H9 (cell line): ENCODE measurements at regions not wholly inside any gene's neighbourhood (a gene's known extent, or its start where the extent isn't known, plus 50 kb on each side); places are given as distances from the start of the nearest gene placed in this dataset.

Experiments used
- DNase-seq: peaks from one replicate; pipeline ENCODE4 v3.0.0-alpha.2; 2017
- H2AFZ ChIP-seq: one replicate; pipeline ENCODE4 v1.6.1; 2013; ENCODE audit warnings: mild to moderate bottlenecking, low read length, control low read depth, moderate library complexity
- H2AK5ac ChIP-seq: 2 replicates; pipeline ENCODE4 v1.6.1; 2013; ENCODE audit warnings: low read length, control low read depth, mixed read lengths; ENCODE audit not compliant: insufficient read length
- H2BK120ac ChIP-seq: one replicate; pipeline ENCODE4 v1.6.1; 2013; ENCODE audit warnings: low read depth, mild to moderate bottlenecking, low read length, control low read depth, inconsistent platforms; ENCODE audit not compliant: poor library complexity, severe bottlenecking
- H2BK12ac ChIP-seq: 2 replicates; pipeline ENCODE4 v1.6.1; 2013; ENCODE audit warnings: low read length, control low read depth, mixed read lengths, low read depth; ENCODE audit not compliant: insufficient read length
- H2BK15ac ChIP-seq: 2 replicates; pipeline ENCODE4 v1.6.1; 2013; ENCODE audit warnings: low read depth, low read length, control low read depth
- H2BK20ac ChIP-seq: one replicate; pipeline ENCODE4 v1.6.1; 2013; ENCODE audit warnings: low read depth, mild to moderate bottlenecking, low read length, control low read depth, inconsistent platforms; ENCODE audit not compliant: poor library complexity, severe bottlenecking
- H2BK5ac ChIP-seq: 2 replicates; pipeline ENCODE4 v1.6.1; 2013; ENCODE audit warnings: low read length, control low read depth, mixed read lengths; ENCODE audit not compliant: insufficient read length
- H3K14ac ChIP-seq: 2 replicates; pipeline ENCODE4 v1.6.1; 2013; ENCODE audit warnings: low read length, control low read depth; ENCODE audit not compliant: insufficient read depth
- H3K18ac ChIP-seq: 2 replicates; pipeline ENCODE4 v1.6.1; 2013; ENCODE audit warnings: low read depth, mild to moderate bottlenecking, mixed read lengths, low read length, control low read depth; ENCODE audit not compliant: insufficient read length
- H3K23ac ChIP-seq: 2 replicates; pipeline ENCODE4 v1.6.1; 2013; ENCODE audit warnings: low read length, control low read depth, mixed read lengths, low read depth; ENCODE audit not compliant: insufficient read length
- H3K23me2 ChIP-seq: 2 replicates; pipeline ENCODE4 v1.6.1; 2013; ENCODE audit warnings: low read depth, mild to moderate bottlenecking, mixed read lengths, low read length, control low read depth; ENCODE audit not compliant: insufficient read length, poor library complexity, severe bottlenecking
- H3K27ac ChIP-seq: 2 replicates; pipeline ENCODE4 v1.5.1; 2013; ENCODE audit warnings: low read length, control low read depth, mixed read lengths, low read depth; ENCODE audit not compliant: insufficient read length
- H3K27me3 ChIP-seq: 2 replicates; pipeline ENCODE4 v1.6.1; 2013; ENCODE audit warnings: low read length, control low read depth, inconsistent platforms; ENCODE audit not compliant: insufficient read depth
- H3K4ac ChIP-seq: 2 replicates; pipeline ENCODE4 v1.6.1; 2013; ENCODE audit warnings: low read depth, mild to moderate bottlenecking, control low read depth, inconsistent platforms, low read length, moderate library complexity
- H3K4me1 ChIP-seq: 2 replicates; pipeline ENCODE4 v1.6.1; 2013; ENCODE audit warnings: low read length, control low read depth, inconsistent platforms; ENCODE audit not compliant: insufficient read depth
- H3K4me2 ChIP-seq: 2 replicates; pipeline ENCODE4 v1.6.1; 2013; ENCODE audit warnings: low read length, control low read depth, mixed read lengths; ENCODE audit not compliant: insufficient read length, insufficient read depth
- H3K56ac ChIP-seq: 2 replicates; pipeline ENCODE4 v1.6.1; 2013; ENCODE audit warnings: low read depth, mild to moderate bottlenecking, mixed read lengths, low read length, control low read depth; ENCODE audit not compliant: insufficient read length
- H3K79me1 ChIP-seq: 2 replicates; pipeline ENCODE4 v1.6.1; 2013; ENCODE audit warnings: low read depth, mild to moderate bottlenecking, moderate library complexity, low read length, control low read depth, inconsistent platforms; ENCODE audit not compliant: insufficient read depth, poor library complexity, severe bottlenecking
- H3K79me2 ChIP-seq: 2 replicates; pipeline ENCODE4 v1.6.1; 2013; ENCODE audit warnings: low read length, control low read depth, inconsistent platforms; ENCODE audit not compliant: insufficient read depth
- H3K9ac ChIP-seq: 2 replicates; pipeline ENCODE4 v1.6.1; 2013; ENCODE audit warnings: low read length, control low read depth, mixed read lengths; ENCODE audit not compliant: insufficient read length; ENCODE audit errors: extremely low read depth
- H3K9me3 ChIP-seq: one replicate; pipeline ENCODE4 v1.6.1; 2013; ENCODE audit warnings: low read depth, low read length, inconsistent platforms; ENCODE audit not compliant: control insufficient read depth
- H3T11ph ChIP-seq: one replicate; pipeline ENCODE4 v1.6.1; 2013; ENCODE audit warnings: mild to moderate bottlenecking, low read length, control low read depth, inconsistent platforms
- H4K20me1 ChIP-seq: one replicate; pipeline ENCODE4 v1.6.1; 2013; ENCODE audit not compliant: control insufficient read depth, insufficient read length, insufficient read depth
- H4K5ac ChIP-seq: 2 replicates; pipeline ENCODE4 v1.6.1; 2013; ENCODE audit warnings: low read depth, mild to moderate bottlenecking, mixed read lengths, low read length, control low read depth; ENCODE audit not compliant: insufficient read length
- H4K8ac ChIP-seq: replicated peaks from 2 replicates; pipeline ENCODE4 v1.6.1; 2013; ENCODE audit warnings: low read length, control low read depth, mixed read lengths, low read depth; ENCODE audit not compliant: insufficient read length
- H4K91ac ChIP-seq: 2 replicates; pipeline ENCODE4 v1.6.1; 2013; ENCODE audit warnings: low read depth, mild to moderate bottlenecking, moderate library complexity, mixed read lengths, low read length, control low read depth; ENCODE audit not compliant: insufficient read length
- H3K27ac Mint-ChIP-seq, 3 experiments: 2 replicates in 2 of 3; 3 replicates in 1 of 3; pipeline ENCODE4 v1.8.0; 2020 to 2021; ENCODE audit warnings: mixed read lengths in 3 of 3, mild to moderate bottlenecking in 1 of 3, moderate library complexity in 1 of 3
- H3K27me3 Mint-ChIP-seq: 2 replicates; pipeline ENCODE4 v1.8.0; 2021; ENCODE audit warnings: low read depth, mild to moderate bottlenecking, moderate library complexity, mixed read lengths
- H3K36me3 Mint-ChIP-seq, 3 experiments: 2 replicates in 2 of 3; 3 replicates in 1 of 3; pipeline ENCODE4 v1.8.0; 2020 to 2021; ENCODE audit warnings: low read depth in 3 of 3, mixed read lengths in 3 of 3; ENCODE audit not compliant: insufficient read depth in 1 of 3
- H3K4me1 Mint-ChIP-seq, 2 experiments: 2 replicates each; pipeline ENCODE4 v1.8.0; 2020; ENCODE audit warnings: mixed read lengths in 2 of 2
- H3K4me3 Mint-ChIP-seq, 2 experiments: 2 replicates in 1 of 2; 3 replicates in 1 of 2; pipeline ENCODE4 v1.8.0; 2020 to 2021; ENCODE audit warnings: mild to moderate bottlenecking in 2 of 2, mixed read lengths in 2 of 2, moderate library complexity in 1 of 2
- H3K9me3 Mint-ChIP-seq, 2 experiments: 2 replicates in 1 of 2; 3 replicates in 1 of 2; pipeline ENCODE4 v1.8.0; 2020; ENCODE audit warnings: mild to moderate bottlenecking in 2 of 2, mixed read lengths in 2 of 2, moderate library complexity in 1 of 2
- WGBS: extraction: QIAGEN DNeasy Blood & Tissue Kit; methylation state at CpG from one replicate; pipeline ENCODE4 v1.1.7; 2013; ENCODE audit warnings: missing lambda C conversion rate, low lambda C conversion rate, mixed read lengths; ENCODE audit not compliant: insufficient read length; ENCODE audit errors: extremely low coverage; 5-methylcytosine and 5-hydroxymethylcytosine counted together
- TF ChIP-seq, protein P1 (sequence below): fragments of 200-600 bp; sonication (generic); conservative IDR thresholded peaks from 3 replicates; pipeline ENCODE4 v1.8.0; 2021; ENCODE audit warnings: antibody characterized with exemption, mild to moderate bottlenecking

DNA sequence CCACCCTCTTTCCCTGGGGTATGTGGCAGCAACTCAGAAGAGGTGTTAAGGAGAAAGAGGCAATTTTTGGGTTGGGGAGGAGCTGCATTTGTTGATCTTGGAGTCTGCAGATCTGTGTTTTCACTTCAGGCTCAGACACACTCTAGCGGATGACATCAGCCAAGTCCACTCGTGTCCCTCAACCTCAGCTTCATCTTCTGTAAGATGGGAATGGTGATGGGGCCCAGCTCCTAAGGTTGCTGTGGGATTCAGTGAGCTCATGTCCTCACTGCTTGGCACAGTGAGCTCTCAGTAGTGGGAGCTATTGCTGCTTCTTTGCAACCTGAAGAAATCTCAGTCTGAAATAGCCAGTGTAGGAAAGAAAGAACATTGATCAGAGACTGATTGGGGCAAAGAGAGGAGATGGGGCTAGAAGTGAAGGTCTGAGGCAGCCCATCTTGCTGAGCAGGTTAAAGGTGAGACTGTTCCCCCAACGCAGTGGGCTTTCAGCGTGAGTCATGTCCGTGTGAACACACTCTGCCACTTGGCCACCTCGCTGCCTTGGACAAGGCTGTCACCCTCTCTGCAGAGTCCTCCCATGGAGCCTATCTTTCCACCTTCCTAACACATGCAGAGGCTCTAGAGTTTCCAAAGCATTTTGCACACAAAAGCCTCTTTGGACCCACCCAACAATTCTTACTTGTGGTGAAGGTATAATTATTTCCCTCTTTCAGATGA is 56.0 kb upstream of the CITED4 start:
- Histone ChIP-seq H3K9me3 (no peaks in the 10 kb centered on the region), H3K27me3 (no peaks in the 10 kb centered on the region), H3K23me2 (no peaks in the 10 kb centered on the region), H3K23ac (no peak overlapping the region), H3T11ph (no peak overlapping the region), H2BK15ac (no peak overlapping the region), H3K79me1 (no peaks in the 10 kb centered on the region), H3K9ac (no peak overlapping the region), H2BK120ac (no peak overlapping the region), H4K5ac (no peak overlapping the region), H3K27ac (no peak overlapping the region), H3K4me1 (no peaks in the 10 kb centered on the region), H3K79me2 (no peaks in the 10 kb centered on the region), H3K18ac (no peak overlapping the region), H2BK5ac (no peak overlapping the region), H3K4ac (no peak overlapping the region), H2AK5ac (no peak overlapping the region), H4K20me1 (no peaks in the 10 kb centered on the region), H4K8ac (no peak overlapping the region), H3K14ac (no peak overlapping the region), H3K56ac (no peak overlapping the region), H2BK12ac (no peak overlapping the region), H4K91ac (no peak overlapping the region), H2BK20ac (no peak overlapping the region), H2AFZ (no peak overlapping the region), H3K4me2 (no peak overlapping the region)
- Mint-ChIP-seq H3K4me3 (no peak overlapping the region), H3K4me1 (peaks cover 4 to 11% of the 10 kb centered on the region in 2 experiments), H3K36me3 (no peaks in the 10 kb centered on the region), H3K9me3 (no peaks in the 10 kb centered on the region), H3K27ac (no peak overlapping the region), H3K27me3 (peaks cover 3% of the 10 kb centered on the region; the same call in 1 of the 2 replicates)
- no CpG with 5 or more reads among the region's 6 CpGs for WGBS
- no peak for DNase-seq
- TF ChIP-seq, protein P1, sequence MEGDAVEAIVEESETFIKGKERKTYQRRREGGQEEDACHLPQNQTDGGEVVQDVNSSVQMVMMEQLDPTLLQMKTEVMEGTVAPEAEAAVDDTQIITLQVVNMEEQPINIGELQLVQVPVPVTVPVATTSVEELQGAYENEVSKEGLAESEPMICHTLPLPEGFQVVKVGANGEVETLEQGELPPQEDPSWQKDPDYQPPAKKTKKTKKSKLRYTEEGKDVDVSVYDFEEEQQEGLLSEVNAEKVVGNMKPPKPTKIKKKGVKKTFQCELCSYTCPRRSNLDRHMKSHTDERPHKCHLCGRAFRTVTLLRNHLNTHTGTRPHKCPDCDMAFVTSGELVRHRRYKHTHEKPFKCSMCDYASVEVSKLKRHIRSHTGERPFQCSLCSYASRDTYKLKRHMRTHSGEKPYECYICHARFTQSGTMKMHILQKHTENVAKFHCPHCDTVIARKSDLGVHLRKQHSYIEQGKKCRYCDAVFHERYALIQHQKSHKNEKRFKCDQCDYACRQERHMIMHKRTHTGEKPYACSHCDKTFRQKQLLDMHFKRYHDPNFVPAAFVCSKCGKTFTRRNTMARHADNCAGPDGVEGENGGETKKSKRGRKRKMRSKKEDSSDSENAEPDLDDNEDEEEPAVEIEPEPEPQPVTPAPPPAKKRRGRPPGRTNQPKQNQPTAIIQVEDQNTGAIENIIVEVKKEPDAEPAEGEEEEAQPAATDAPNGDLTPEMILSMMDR, result no peak
